Type B pancreatic cell (in vitro differentiated cells): ENCODE measurements at regions not wholly inside any gene's neighbourhood (a gene's known extent, or its start where the extent isn't known, plus 50 kb on each side); places are given as distances from the start of the nearest gene placed in this dataset.

ENCODE experiments used
- DNase-seq: peaks from one replicate; pipeline ENCODE4 v3.0.0; 2021; ENCODE audit warnings: mixed read lengths; ENCODE audit not compliant: unreplicated experiment; ENCODE audit errors: extremely low spot score
- H3K27ac Mint-ChIP-seq: 2 replicates; pipeline ENCODE4 v1.8.0; 2021; ENCODE audit warnings: mild to moderate bottlenecking, mixed read lengths
- H3K27me3 Mint-ChIP-seq: 2 replicates; pipeline ENCODE4 v1.8.0; 2021; ENCODE audit warnings: mixed read lengths
- H3K36me3 Mint-ChIP-seq: 2 replicates; pipeline ENCODE4 v1.8.0; 2021; ENCODE audit warnings: mixed read lengths
- H3K4me1 Mint-ChIP-seq: one replicate; pipeline ENCODE4 v1.8.0; 2021; ENCODE audit warnings: mixed read lengths; ENCODE audit not compliant: unreplicated experiment
- H3K4me3 Mint-ChIP-seq: 2 replicates; pipeline ENCODE4 v1.8.0; 2021; ENCODE audit warnings: mild to moderate bottlenecking, mixed read lengths
- H3K9me3 Mint-ChIP-seq: 2 replicates; pipeline ENCODE4 v1.8.0; 2021; ENCODE audit warnings: mixed read lengths
- TF ChIP-seq, protein P1 (sequence below): fragments of 200-600 bp; sonication (generic); conservative IDR thresholded peaks from 2 replicates; pipeline ENCODE4 v1.5.0; 2021; ENCODE audit warnings: antibody characterized with exemption, mild to moderate bottlenecking

DNA sequence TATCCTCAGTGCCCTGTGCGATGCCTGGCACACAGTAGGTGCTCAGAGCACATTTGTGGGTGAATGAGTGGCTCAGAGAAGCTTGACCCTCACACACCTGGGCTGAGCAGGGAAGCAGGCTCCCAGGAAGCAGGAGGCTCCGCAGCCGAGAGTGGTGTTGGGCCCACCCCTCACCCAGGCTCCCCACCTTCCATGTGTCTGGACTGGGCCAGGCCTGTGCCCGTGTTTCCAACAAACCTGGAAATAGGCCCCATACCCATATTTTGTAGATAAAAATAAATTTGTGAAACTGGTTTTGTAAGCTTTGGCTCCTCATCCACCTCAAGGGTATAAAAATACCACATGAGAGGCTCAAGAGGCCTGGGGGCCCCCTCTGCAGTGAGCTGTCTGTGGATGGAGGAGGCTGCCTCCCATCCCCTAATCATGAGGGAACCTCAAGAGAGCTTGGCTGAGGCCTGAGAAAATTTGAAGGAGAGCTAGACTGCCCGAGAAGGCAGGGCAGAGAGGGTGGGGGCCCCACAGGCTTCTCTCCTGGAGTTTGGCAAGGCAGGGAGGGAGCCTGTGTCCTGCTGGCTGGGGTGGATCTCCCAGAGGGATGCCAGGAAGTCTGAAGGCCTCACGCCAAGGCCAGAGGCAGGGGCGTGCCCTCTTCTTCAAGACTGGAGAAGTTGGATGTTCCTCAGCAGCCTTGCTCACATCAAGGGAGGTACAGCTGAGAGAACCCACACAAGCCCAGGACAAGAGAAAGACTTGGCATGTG, 147.0 kb upstream of the NECTIN1 start:
- TF ChIP-seq, protein P1, sequence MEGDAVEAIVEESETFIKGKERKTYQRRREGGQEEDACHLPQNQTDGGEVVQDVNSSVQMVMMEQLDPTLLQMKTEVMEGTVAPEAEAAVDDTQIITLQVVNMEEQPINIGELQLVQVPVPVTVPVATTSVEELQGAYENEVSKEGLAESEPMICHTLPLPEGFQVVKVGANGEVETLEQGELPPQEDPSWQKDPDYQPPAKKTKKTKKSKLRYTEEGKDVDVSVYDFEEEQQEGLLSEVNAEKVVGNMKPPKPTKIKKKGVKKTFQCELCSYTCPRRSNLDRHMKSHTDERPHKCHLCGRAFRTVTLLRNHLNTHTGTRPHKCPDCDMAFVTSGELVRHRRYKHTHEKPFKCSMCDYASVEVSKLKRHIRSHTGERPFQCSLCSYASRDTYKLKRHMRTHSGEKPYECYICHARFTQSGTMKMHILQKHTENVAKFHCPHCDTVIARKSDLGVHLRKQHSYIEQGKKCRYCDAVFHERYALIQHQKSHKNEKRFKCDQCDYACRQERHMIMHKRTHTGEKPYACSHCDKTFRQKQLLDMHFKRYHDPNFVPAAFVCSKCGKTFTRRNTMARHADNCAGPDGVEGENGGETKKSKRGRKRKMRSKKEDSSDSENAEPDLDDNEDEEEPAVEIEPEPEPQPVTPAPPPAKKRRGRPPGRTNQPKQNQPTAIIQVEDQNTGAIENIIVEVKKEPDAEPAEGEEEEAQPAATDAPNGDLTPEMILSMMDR: no peak
- Mint-ChIP-seq H3K27ac (no peak overlapping the region), H3K27me3 (peaks cover 14% of the 10 kb centered on the region), H3K36me3 (no peaks in the 10 kb centered on the region), H3K9me3 (no peaks in the 10 kb centered on the region), H3K4me3 (no peak overlapping the region), H3K4me1 (peaks cover 16% of the 10 kb centered on the region)
- no peak for DNase-seq

DNA sequence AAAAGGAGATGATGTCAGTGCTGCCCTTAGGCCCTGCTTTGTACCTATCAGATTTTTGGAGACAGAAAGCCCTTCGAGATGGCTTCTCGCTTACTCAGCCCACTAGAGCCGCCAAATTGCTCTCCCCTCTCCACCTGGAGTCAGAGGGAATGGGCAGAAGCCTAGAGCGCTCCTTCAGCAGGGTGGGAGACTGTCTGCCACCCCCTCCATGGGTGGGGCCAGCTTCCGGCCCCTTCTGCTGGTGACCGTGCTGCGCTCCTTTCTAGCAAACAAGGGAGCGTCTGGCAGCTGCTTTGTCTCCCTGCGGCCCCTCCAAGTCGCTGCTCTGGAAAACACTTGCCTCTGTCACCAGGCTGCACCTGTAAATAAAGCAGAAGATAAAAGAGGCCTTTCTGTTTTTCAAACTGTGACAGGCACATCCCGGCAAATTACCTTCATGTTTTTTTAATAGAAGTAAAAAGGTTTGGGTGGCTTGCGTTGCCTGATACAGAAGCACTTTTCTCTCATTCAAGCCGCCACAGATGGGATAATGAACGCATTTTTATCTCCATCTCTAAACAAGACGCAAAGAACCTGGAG, 145.7 kb upstream of the NECTIN1 start:
- Mint-ChIP-seq H3K4me1 (peaks cover 14% of the 10 kb centered on the region), H3K27ac (no peak overlapping the region), H3K9me3 (no peaks in the 10 kb centered on the region), H3K4me3 (no peak overlapping the region), H3K27me3 (peaks cover 10% of the 10 kb centered on the region), H3K36me3 (no peaks in the 10 kb centered on the region)
- DNase-seq: no peak
- TF ChIP-seq, protein P1: no peak

DNA sequence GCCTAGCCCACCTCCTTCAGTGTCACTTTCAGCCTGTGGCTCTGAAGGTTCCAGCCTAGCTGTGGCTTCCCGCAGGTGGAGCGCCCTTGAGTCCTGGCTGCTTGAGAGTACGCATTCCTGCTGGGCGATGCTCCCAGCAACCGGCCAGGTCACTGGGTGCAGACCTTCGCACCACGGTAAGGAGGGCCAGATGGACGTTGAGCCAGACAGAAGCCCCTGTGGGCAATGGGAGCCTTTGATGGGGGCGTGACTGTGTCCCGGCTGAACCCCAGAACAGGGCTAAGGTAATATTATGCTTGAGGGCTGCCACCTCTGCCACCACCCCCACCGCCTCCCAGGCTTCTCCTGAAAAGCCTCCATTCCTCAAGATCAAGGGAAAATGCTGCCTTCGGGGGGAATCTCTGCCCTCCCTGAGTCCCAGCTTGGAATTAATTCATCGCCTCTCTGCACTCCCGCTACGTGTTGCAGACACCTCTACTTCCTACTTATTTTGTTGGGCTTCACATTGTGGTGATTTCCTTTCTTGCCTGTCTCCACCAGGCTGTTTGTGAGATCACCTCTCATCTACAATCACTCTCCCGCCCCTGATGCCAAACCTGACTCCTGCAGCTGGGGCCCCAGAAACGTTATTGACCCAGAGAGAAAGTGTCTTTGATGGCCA, 144.9 kb upstream of the NECTIN1 start:
- TF ChIP-seq, protein P1: no peak
- Mint-ChIP-seq H3K36me3 (no peaks in the 10 kb centered on the region), H3K27ac (no peak overlapping the region), H3K4me1 (peaks cover 12% of the 10 kb centered on the region), H3K27me3 (peaks cover 4% of the 10 kb centered on the region), H3K9me3 (no peaks in the 10 kb centered on the region), H3K4me3 (no peak overlapping the region)
- DNase-seq: no peak

DNA sequence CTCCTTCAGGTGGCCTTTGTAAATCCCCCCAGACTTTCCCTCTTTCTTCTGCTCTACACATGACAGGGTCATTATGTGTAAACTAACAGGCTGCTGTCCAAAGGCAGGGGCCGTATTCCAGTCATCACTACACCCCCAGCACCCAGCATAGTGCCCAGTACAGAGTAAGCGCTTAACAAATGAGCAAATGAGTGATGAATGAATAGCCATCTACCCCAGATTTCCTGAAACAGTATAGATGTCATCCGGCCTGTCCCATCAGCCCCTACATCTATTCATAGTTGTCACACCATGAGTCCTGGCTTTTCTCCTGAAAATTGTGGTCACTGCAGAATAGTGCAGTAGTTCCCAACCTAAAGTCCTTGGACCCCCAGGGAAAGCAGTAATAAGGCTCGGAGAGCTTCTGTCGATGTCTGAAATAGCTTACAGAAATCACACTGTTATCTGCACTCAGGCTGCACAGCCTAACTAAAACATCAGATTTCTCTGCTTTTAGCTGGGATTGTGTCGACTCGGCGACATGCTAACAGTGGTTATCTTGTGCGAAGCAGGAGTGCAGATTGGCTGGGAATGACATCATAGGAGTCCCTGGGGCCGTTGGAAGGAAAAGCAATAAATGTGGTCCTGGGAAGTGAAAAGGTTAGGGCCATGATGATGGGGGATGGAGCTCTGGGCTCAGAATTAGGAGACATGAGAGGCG, 143.8 kb upstream of the NECTIN1 start:
- no peaks in the 10 kb centered on the region for H3K9me3 Mint-ChIP-seq

DNA sequence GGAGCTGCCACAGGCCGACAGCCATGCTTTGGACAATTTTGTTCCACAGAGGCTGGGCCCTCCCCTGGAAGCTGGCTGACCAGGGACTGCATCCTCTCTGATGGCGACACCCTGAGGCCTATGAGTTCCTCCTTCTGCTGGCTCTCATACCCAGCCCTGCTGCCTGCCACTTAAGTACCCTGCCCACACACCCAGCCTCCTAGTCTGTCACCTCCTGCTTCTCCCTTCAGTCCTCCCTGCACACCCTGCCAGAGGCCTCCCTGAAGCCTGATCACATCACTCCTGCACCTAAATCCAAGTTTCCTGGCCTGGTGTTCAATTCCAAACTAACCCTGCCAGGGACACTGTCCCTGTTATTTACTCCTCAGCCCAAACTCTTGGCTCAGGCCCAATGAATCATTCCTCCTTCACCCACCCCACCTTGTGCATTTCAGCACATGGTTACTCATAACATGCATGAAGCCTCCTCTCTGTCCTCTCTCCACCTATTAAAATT, 136.7 kb upstream of the NECTIN1 start:
- DNase-seq: no peak
- no peak overlapping the region for H3K4me3 Mint-ChIP-seq

More for the DNA sequence above, 143.8 kb upstream of the NECTIN1 start:
- Mint-ChIP-seq H3K27ac (no peak overlapping the region), H3K4me3 (no peak overlapping the region), H3K27me3 (peaks cover 14% of the 10 kb centered on the region), H3K4me1 (peaks cover 12% of the 10 kb centered on the region), H3K36me3 (no peaks in the 10 kb centered on the region)
- TF ChIP-seq, protein P1: no peak
- no peak for DNase-seq

More for the DNA sequence above, 136.7 kb upstream of the NECTIN1 start:
- TF ChIP-seq, protein P1: no peak
- Mint-ChIP-seq H3K27ac (no peak overlapping the region), H3K4me1 (peaks cover 20% of the 10 kb centered on the region), H3K9me3 (no peaks in the 10 kb centered on the region), H3K27me3 (peaks cover 28% of the 10 kb centered on the region), H3K36me3 (no peaks in the 10 kb centered on the region)
